RCC 7860 (cell line): ENCODE measurements at regions not wholly inside any gene's neighbourhood (a gene's known extent, or its start where the extent isn't known, plus 50 kb on each side); places are given as distances from the start of the nearest gene placed in this dataset.

Experiments
- DNase-seq: peaks from one replicate; pipeline ENCODE4 v3.0.0-alpha.2; 2015; ENCODE audit warnings: low spot score
- FAIRE-seq: peaks from 2 replicates; lab custom pipeline; 2012; peaks lifted over from hg19 to GRCh38; lab: Jason Lieb, UNC

DNA sequence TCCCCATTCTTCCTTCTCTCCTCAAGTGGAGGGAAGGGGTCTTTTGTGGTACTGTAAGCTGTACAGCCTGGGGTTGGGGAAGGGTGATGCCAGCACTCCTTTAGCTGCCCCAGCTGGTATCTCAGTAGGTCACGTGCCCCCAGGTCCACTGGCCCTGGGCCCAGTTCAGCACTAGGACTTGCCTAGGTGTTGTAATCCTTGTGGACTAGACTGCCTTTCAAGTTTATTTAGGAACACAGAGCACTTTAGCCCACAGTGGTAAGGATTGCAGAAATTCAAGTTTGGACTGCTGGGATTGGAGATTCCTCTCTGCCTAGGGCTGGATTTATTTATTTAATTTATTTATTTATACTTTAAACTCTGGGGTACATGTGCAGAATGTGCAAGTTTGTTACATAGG, 569.6 kb downstream of the AACS start:
- DNase-seq = no peak
- no peak for FAIRE-seq

DNA sequence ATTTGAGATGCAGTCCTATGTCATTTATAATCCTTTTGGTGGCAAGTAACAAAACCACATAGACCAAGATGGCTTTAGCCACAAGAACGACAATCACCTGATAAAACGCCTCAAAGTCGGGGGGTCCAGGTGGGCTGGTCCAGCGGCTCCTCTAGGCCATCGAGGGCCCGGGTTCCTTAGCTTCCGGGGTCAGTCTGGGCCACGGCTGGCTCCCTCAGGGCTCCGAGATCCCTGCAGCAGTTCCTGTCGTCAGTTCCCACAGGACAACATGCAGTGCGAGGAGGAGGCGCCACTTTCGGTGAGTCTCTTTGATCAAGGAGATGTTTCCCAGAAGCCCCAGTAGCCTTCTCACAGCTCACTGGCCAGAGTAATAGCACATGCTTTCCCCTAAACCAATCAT, 574.6 kb downstream of the AACS start:
- no peak for DNase-seq
- no peak for FAIRE-seq

DNA sequence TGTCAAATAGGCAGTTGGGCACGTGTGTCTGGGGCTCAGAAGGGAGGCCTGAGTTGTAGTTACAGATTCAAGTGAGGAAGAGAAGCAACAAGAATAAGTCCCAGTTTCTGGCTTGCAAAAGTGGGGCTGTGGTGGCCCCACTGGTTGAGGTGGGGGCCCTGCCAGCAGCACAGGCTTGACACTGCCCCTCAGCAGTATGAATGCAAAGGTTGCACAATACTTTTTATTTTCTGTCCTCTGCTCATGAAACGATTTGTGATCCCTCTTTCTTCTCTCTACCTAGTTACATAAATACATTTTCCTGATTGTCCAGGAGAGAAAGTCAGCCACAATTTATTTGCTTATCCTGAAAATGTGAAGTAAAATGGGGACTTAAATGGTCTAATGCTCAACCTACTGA, 577.8 kb downstream of the AACS start:
- no peak for FAIRE-seq
- no peak for DNase-seq

DNA sequence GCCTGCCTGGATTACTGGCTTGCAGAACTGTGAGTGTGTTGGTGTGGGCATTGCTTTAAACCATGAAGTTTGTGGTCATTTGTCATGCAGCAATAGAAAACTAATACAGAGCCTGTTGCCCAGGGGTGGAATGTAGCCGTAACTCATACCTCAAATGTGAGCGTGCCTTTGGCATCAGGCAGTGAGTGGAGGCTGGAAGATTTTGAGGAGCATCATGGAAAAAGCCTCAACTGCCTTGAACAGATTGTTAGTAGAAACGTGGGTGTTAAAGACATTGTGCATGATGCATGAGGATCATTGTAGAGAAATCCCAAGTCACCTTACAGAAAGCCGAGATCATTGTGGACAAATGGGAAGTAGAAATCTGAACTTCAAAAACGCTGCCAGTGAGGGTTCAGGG, 580.5 kb downstream of the AACS start:
- no peak for DNase-seq
- no peak for FAIRE-seq

DNA sequence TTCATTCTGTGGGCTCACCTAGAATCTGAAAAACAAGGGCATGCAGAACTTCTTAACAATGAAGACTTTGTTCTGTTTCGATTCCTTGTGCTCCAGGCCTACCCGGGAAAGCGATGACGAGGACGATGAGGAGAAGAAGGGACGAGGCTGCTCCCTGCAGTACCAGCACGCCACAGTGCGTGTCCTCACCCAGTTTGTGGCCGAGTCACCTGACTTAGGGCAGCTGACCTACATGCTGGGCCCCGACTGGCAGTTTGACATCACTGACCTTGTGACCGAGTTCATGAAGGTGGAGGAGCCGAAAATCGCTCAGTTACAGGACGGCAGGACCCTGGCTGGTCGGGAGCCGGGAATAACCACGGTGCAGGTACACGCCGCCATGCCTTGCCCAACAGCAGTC, 585.4 kb downstream of the AACS start:
- DNase-seq = no peak
- no peak for FAIRE-seq

DNA sequence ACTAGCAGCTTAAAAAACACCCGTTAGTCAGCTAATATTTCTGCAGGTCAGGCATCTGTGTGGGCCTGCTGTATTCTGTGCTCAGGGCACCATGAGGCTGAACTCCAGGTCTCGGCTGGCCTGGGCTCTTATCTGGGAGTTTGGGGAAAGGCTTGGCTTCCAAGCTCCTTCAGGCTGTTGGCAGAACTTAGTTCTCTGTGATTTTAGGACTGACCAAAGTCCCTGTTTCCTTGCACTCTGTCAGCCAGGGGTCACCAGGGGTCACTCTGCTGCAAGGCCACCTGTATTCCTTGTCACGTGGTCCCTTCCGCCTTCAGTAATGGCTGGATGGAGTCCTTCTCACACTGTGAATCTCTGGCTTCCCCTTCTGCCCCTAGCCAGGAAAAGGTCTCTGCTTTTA, 586.4 kb downstream of the AACS start:
- FAIRE-seq (no peak), DNase-seq (no peak)

DNA sequence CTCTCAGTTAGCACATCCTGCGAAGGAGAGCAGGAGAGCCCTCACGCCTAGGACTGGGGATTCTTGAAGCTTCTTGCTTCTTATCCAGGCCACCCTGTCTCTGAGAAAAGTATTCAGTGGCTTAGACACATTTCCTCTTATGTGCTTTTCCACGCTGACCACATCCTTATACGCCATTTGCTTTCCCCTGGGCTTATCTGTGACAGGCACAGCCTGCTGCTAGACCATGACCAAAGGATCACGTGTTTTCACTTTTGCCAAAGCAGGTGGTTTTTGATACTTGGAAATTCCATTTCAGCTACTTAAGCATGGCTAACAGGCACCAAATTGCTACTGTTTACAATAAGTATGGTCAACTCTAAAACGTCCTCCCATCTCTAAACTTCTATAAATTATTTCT, 587.4 kb downstream of the AACS start:
- DNase-seq (no peak), FAIRE-seq (no peak)

DNA sequence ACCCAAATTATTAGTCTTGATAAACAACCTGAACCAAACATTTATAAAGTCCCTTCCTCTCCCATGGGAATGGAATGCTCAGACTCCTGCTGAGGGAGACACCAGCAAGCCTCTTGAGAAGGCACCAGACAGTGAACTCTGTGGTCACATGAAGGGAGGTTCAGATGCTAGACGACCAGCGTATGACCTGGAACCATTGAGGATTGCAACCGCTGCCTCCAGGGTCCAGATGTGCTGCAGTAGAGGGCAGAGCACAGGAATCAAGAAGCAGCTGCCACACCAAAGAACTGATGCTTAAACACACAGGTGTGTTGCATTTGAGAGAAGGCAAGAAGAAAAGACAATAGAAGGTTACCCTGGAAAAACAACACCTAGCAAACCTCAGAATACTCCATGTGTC, 592.4 kb downstream of the AACS start:
- no peak for FAIRE-seq
- no peak for DNase-seq

DNA sequence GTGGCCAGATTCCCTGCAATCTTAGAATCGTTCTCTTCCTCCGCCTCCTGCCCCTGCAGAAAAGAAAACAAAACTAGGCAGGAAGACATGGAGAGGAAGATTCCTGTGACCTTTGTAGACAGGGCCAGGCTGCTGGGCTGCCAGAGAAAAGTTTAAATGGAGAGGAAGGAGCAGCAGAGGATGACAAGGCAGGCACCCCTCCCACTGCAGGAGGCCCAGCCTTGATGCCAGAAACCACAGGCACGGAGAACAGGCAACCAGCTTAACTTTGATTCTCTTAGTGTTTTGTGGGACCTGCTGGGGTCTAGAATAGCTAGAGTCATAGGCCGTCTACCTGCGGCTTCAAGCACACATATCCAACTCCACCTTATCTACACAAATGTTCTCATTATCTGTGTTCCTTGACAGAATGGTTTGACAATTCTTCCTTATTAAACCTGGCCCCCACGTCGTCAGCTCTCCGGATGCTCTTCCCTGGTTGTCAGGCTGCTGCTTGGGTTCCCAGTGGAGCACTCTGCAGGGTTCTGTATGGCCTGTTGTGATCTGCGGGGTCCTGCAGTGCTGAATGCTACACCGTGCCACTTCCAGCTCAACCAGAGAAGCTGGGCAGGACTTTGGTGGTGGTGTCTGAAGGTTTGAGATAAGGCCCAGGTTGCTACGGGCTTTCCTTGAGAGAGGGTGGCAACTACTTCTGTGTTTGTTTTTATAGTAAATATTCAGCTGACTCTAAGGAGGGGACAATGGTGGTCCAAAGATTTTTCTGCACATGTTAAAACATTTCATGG, 609.5 kb downstream of the AACS start:
- FAIRE-seq (no peak), DNase-seq (no peak)

DNA sequence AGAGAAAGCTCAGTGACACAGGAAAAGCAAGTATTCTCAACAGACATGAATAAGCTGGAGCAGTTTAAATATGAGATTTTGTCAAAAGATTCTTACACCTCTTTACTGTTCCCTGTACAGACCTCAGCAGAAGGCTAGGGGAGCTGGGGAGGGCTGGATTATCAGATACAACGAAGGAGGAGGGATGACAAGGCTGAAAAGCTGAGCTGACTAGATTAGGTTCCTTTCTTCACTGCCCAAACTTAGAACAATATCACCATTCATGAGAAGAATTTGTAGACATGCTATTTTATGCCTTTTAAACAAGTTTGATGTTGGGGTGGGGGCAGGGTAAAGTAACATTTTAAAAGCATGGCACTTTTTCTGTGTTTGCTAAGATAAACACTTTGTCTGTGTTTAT, 611.1 kb downstream of the AACS start:
- FAIRE-seq (no peak), DNase-seq (no peak)

DNA sequence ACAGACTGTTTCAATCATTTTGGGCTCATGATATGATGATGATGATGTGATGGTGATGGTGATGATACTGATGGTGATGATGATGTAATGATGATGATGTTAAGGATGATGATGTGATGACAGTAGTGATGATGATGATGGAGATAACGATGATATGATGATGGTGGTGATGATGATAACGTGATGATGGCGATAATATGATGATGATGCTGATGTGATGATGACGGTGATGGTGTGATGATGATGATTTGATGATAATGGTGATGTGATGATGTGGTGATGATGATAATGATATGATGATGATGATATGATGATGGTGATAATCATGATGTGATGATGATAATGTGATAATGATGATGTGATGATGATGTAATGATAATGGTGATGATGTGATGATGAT, 612.6 kb downstream of the AACS start:
- no peak for FAIRE-seq
- DNase-seq = no peak

DNA sequence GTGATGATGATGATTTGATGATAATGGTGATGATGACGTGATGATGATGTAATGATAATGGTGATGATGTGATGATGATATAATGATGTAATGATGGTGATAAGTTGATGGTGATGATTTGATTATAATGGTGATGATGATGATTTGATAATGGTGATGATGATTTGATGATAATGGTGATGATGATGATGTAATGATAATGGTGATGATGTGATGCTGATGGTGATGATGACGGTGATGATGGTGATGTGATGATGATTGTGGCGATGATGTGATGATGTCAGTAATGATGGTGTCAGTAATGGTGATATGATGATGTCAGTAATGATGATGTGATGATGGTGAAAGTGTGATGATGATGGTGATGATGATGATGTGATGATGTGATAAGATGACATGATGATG, 613.4 kb downstream of the AACS start:
- DNase-seq (no peak), FAIRE-seq (no peak)

DNA sequence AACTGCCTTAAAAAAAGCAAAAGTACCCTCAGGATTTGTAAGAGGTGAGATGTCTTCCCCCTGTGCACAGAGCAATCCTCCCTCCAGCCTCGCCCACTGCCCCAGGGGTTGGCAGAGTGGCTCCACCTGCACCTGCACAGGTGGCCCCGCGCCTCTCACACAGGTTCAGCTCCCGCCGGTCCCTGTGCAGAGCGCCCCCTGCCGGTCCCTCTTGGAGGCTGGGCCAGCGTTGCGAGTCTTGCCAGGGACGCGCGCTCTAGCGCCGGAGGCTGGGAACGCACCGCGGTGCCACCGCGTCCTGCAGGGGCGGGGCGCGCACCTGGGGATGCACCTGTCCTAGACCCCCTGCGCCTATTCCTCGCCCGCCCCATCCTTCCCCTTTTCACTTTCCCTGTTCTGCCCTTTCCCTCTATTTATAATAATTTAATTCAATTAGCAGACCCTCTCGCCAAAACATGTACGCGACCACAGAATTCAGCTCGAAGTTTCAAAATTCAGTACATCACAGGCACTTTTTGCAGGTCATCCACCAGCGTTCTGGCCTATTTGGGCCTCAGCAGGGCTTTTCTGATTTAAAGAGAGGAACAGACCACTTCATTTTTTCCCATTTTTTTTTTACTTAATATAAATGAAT, 618.6 kb downstream of the AACS start:
- FAIRE-seq = no peak
- no peak for DNase-seq

DNA sequence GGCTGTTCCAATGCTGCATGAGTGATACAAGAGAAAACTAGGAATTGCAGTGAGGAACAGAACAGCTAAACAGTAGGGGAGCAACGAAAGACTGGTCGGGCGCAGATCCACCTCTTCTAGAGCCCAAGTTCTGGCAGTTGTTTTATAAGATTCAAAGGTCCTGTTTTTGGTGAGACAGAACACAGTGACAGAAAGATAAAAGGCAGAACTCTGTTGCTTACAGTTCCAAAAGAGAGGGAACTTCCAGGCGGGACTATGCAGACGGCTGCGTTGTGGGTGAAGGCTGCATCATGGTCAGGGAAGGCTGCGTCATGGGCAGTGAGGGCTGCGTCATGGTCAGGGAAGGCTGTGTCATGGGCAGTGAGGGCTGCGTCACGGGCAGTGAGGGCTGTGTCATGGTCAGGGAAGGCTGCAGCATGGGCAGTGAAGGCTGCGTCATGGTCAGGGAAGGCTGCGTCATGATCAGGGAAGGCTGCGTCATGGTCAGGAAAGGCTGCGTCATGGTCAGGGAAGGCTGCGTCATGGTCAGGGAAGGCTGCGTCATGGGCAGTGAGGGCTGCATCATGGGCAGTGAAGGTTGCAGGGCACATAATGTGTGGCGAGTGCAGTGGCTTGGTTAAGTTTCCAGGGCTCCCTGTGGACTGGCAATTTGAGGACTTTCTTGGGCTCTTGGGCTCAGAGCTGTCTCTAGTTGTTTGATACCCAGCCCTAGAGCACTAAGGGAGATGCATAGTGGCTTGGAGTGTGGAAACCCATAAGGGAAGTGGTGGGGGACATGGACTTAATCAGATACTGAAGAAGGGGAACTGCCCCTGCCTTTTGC, 619.9 kb downstream of the AACS start:
- no peak for DNase-seq
- FAIRE-seq = no peak

DNA sequence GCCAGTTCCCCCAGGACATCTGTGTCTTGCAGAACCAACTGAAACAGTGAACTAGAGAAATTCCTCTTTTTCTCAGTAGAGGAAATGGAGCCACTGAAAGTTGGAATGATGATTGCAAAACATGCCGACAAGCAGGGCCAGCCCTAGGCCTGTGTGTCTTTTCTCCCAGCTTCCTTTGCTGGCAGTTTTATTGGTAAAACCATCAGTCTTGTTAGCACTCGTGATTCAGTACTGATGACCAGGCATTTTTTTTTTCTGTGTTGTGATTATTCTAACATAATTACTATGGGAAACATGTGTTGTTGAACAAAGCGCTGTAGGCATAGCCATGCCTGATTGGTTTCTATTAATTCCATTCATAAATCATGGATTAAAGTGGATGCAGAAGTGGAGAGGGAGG, 620.7 kb downstream of the AACS start:
- no peak for FAIRE-seq
- DNase-seq = no peak

DNA sequence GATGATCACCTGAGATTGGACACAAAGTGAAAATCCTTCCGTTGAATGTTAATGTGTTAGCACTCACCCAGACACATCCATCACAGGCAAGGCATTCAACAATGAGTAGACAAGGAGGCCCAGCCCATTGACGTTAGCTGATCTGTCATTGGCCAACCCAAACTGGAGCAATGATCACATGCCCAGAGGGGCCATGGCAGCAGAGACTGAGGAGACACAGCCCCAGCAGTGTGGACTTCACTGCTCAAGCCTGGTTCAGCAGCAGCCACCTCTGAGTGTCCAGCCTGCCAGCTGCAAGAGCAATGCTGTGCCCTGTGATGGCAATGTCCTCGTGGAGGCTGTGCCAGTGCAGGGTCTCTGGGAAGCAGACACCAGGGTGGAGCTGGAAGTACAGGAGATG, 622.2 kb downstream of the AACS start:
- no peak for FAIRE-seq
- no peak for DNase-seq

DNA sequence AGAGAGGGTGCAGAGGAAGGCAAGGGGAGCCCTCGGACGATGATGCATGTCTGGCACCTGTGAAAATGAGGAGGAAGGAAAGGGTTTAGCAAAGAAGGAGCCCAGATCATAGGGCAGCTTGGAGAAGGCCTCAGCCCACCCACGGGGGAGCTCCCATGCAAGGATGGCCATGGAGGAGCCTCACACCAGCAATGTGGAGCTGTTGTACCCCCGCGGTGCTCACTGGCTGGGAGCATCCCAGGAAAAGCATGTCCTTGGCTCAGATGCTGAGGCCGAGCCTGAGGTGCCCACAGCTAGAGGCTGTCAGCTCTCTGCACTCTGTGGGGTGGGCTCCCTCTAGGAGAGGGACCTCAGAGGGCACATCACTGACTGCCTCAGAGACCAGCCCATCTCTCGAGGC, 622.6 kb downstream of the AACS start:
- FAIRE-seq = no peak

DNA sequence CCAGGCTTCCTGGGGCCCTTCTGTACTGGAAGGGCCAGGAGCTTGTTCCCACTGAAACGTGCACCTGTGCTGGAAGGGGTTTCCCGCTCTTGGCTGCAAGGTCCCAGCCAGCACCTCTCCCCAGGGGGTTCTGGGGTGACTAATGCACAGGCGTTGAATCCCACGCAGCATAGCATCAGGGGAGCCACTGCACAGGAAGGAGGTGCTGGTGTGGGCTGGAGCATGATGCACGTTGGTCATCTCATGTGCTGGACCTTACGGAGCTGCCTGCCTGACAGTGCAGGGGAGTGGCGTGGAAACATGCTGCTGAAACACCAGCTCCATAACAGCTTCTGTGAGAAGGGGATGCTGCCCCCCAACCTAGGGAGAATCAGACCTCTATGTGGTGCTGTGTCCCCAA, 623.0 kb downstream of the AACS start:
- FAIRE-seq (no peak), DNase-seq (no peak)

More for the DNA sequence above, 622.6 kb downstream of the AACS start:
- DNase-seq = no peak

DNA sequence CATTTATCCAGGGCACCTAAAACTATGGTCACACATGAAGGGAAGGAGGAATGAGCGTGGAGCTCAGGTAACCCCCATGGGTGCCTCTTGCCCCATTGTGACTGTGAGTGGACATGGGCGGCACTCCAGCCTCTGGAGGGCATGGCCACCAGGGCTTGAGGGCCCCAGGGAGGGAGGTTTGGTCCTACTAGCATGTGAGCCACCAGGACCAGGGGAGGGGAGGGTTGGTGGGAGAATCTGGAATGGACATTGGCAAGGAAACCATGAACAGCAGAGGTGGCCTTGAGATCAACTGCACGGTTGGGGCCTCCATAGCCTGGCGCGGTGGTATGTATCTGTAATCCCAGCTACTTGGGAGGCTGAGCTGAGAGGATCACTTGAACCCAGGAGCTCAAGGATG, 623.6 kb downstream of the AACS start:
- FAIRE-seq = no peak

DNA sequence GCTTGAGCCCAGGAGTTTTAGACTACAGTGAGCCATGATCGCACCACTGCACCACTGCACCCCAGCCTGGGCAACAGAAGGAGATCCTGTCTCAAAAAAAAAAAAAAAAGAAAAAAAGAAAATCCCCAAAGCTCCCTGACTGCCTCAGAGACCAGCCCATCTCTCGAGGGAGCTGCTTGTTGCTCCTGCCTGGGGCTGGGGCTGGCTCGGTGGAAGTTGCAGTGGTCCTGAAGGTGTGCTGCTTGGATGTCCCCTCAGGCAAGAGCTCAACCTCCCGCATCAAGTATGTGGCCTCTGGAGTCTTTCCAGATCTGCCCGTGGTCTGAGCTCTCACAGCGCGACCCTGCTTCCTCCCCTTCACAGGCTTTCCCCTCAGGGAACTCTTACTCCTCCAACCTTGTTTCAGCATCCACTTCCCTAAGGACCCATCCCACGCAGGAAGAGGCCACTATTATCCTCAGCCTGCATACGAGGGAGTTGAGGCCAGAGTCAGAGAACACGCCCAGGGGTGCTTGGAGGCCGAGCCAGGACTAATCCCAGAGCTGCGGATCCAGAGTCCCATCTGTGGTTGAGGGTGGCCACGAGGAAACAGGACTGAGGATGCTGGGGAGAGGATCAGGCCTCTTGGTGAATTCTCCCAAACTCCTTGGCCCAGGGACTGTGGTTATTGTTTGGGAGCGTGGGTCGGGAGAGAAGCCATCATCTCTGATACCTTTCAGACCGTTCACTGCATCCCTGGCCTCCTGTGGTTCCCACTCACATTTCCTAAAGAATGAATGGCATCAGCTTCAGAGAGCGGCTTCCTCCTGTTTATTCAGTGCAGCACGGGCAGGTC, 624.6 kb downstream of the AACS start:
- no peak for FAIRE-seq
- no peak for DNase-seq

More for the DNA sequence above, 623.6 kb downstream of the AACS start:
- no peak for DNase-seq

DNA sequence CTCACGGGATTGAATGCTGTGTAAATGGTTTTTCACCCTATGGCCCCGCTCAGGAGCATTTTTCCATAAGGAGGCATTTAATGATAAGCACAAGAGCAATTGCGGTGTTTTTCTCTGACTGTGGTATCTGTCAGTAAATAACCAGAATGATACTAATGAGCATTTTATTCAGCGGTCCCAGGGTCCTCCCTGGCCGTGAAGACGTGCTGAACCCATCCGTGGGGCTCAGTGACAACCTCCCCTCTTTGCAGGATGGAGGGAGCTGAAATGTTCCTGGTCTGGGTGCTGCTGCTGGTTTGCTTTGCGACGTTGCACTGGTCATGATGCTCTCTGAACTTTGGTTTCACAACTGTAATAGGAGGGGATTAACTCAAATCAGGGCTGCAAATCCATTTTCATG, 625.6 kb downstream of the AACS start:
- no peak for FAIRE-seq
- DNase-seq = no peak
